HUES64 (cell line): ENCODE measurements at regions not wholly inside any gene's neighbourhood (a gene's known extent, or its start where the extent isn't known, plus 50 kb on each side); places are given as distances from the start of the nearest gene placed in this dataset.

Experiments
- H3K27ac ChIP-seq: 2 replicates; pipeline ENCODE4 v1.7.0; 2013; ENCODE audit warnings: low read depth, low read length, inconsistent platforms
- H3K27me3 ChIP-seq: 2 replicates; pipeline ENCODE4 v1.6.1; 2013; ENCODE audit warnings: mild to moderate bottlenecking, low read length; ENCODE audit not compliant: insufficient read depth
- H3K36me3 ChIP-seq: 2 replicates; pipeline ENCODE4 v1.6.1; 2013; ENCODE audit warnings: mild to moderate bottlenecking, low read length; ENCODE audit not compliant: insufficient read depth
- H3K4me1 ChIP-seq: 2 replicates; pipeline ENCODE4 v1.6.1; 2013; ENCODE audit warnings: mild to moderate bottlenecking, low read length, moderate library complexity; ENCODE audit not compliant: insufficient read depth
- H3K4me3 ChIP-seq: 2 replicates; pipeline ENCODE4 v1.5.1; 2013; ENCODE audit warnings: mild to moderate bottlenecking, low read length, moderate library complexity
- H3K9ac ChIP-seq: 2 replicates; pipeline ENCODE4 v1.6.1; 2013; ENCODE audit warnings: mild to moderate bottlenecking, low read depth, low read length
- H3K9me3 ChIP-seq: 2 replicates; pipeline ENCODE4 v1.6.1; 2013; ENCODE audit warnings: low read depth, low read length; ENCODE audit not compliant: insufficient read depth
- WGBS: fragments of 150-250, 120-280 bp; methylation state at CpG from one replicate; pipeline ENCODE4 v1.1.7; 2013; ENCODE audit warnings: missing lambda C conversion rate; 5-methylcytosine and 5-hydroxymethylcytosine counted together

GRCh38 chr9:79043916-79044315 lies 527.8 kb upstream of the TLE4 start:
- Histone ChIP-seq H3K36me3 (no peaks in the 10 kb centered on the region), H3K9ac (no peak overlapping the region), H3K4me3 (no peak overlapping the region), H3K4me1 (peaks cover 5% of the 10 kb centered on the region; the same call in 1 of the 2 replicates), H3K27me3 (no peaks in the 10 kb centered on the region), H3K27ac (no peak overlapping the region), H3K9me3 (no peaks in the 10 kb centered on the region)
- WGBS = 84% methylated on average over 7 of the region's 7 CpGs

GRCh38 chr9:79046401-79046800 lies 525.4 kb upstream of the TLE4 start:
- Histone ChIP-seq H3K27ac (no peak overlapping the region), H3K9ac (no peak overlapping the region), H3K4me1 (peaks cover 5% of the 10 kb centered on the region; the same call in 1 of the 2 replicates), H3K4me3 (no peak overlapping the region), H3K27me3 (no peaks in the 10 kb centered on the region), H3K9me3 (no peaks in the 10 kb centered on the region), H3K36me3 (no peaks in the 10 kb centered on the region)
- 100% methylated on average over 2 of the region's 2 CpGs for WGBS

- H3K27me3 ChIP-seq = no peaks in the 10 kb centered on the region
- H3K4me3 ChIP-seq = no peak overlapping the region
- H3K27ac ChIP-seq = no peak overlapping the region
- no peaks in the 10 kb centered on the region for H3K36me3 ChIP-seq
- H3K9me3 ChIP-seq = no peaks in the 10 kb centered on the region
- WGBS = 84% methylated on average over 5 of the region's 5 CpGs
- H3K4me1 ChIP-seq = no peaks in the 10 kb centered on the region
- H3K9ac ChIP-seq = no peak overlapping the region
Measured at GRCh38 chr9:79049371-79049770, 522.4 kb upstream of the TLE4 start.

- Histone ChIP-seq H3K4me3 (no peak overlapping the region), H3K9ac (no peak overlapping the region), H3K27ac (no peak overlapping the region), H3K9me3 (no peaks in the 10 kb centered on the region), H3K36me3 (no peaks in the 10 kb centered on the region), H3K27me3 (no peaks in the 10 kb centered on the region), H3K4me1 (no peaks in the 10 kb centered on the region)
- WGBS = 92% methylated on average over 2 of the region's 3 CpGs
Measured at GRCh38 chr9:79053598-79053997, 518.2 kb upstream of the TLE4 start.

- Histone ChIP-seq H3K27me3 (no peaks in the 10 kb centered on the region), H3K36me3 (no peaks in the 10 kb centered on the region), H3K4me3 (no peak overlapping the region), H3K9ac (no peak overlapping the region), H3K27ac (no peak overlapping the region), H3K9me3 (no peaks in the 10 kb centered on the region), H3K4me1 (no peaks in the 10 kb centered on the region)
- WGBS = 95% methylated on average over 5 of the region's 6 CpGs
Measured at GRCh38 chr9:79054500-79054899, 517.3 kb upstream of the TLE4 start.

- WGBS = 89% methylated on average over 5 of the region's 5 CpGs
Measured at GRCh38 chr9:79056041-79056440, 515.7 kb upstream of the TLE4 start.

GRCh38 chr9:79057576-79057975 lies 514.2 kb upstream of the TLE4 start:
- H3K4me1 ChIP-seq = no peaks in the 10 kb centered on the region
- no peak overlapping the region for H3K27ac ChIP-seq
- no peak overlapping the region for H3K4me3 ChIP-seq
- no peaks in the 10 kb centered on the region for H3K27me3 ChIP-seq
- no peaks in the 10 kb centered on the region for H3K9me3 ChIP-seq
- no peak overlapping the region for H3K9ac ChIP-seq
- H3K36me3 ChIP-seq = no peaks in the 10 kb centered on the region

More at GRCh38 chr9:79056041-79056440, 515.7 kb upstream of the TLE4 start:
- H3K9me3 ChIP-seq = no peaks in the 10 kb centered on the region
- H3K4me3 ChIP-seq = no peak overlapping the region
- H3K36me3 ChIP-seq = no peaks in the 10 kb centered on the region
- H3K27me3 ChIP-seq = no peaks in the 10 kb centered on the region
- no peak overlapping the region for H3K9ac ChIP-seq
- no peak overlapping the region for H3K27ac ChIP-seq
- no peaks in the 10 kb centered on the region for H3K4me1 ChIP-seq

GRCh38 chr9:79060766-79061165 lies 511.0 kb upstream of the TLE4 start:
- H3K27me3 ChIP-seq = no peaks in the 10 kb centered on the region
- 0% methylated on average over 1 of the region's 1 CpG for WGBS
- no peak overlapping the region for H3K27ac ChIP-seq
- H3K9ac ChIP-seq = no peak overlapping the region
- H3K36me3 ChIP-seq = no peaks in the 10 kb centered on the region
- H3K4me1 ChIP-seq = no peaks in the 10 kb centered on the region
- H3K9me3 ChIP-seq = no peaks in the 10 kb centered on the region
- H3K4me3 ChIP-seq = no peak overlapping the region

- Histone ChIP-seq H3K4me1 (no peaks in the 10 kb centered on the region), H3K4me3 (no peak overlapping the region), H3K27me3 (no peaks in the 10 kb centered on the region), H3K9ac (no peak overlapping the region), H3K27ac (no peak overlapping the region), H3K36me3 (no peaks in the 10 kb centered on the region), H3K9me3 (no peaks in the 10 kb centered on the region)
- WGBS = 95% methylated on average over 7 of the region's 7 CpGs
Measured at GRCh38 chr9:79061752-79062616, 509.8 kb upstream of the TLE4 start.

GRCh38 chr9:79073201-79073600 lies 498.6 kb upstream of the TLE4 start:
- Histone ChIP-seq H3K27ac (no peak overlapping the region), H3K9me3 (no peaks in the 10 kb centered on the region)
- 93% methylated on average over 2 of the region's 3 CpGs for WGBS

GRCh38 chr9:79080536-79080935 lies 491.2 kb upstream of the TLE4 start:
- no peak overlapping the region for H3K9ac ChIP-seq
- H3K27ac ChIP-seq = no peak overlapping the region
- no peaks in the 10 kb centered on the region for H3K36me3 ChIP-seq
- H3K9me3 ChIP-seq = no peaks in the 10 kb centered on the region
- no peaks in the 10 kb centered on the region for H3K27me3 ChIP-seq
- WGBS = 89% methylated on average over 2 of the region's 2 CpGs
- no peaks in the 10 kb centered on the region for H3K4me1 ChIP-seq
- H3K4me3 ChIP-seq = no peak overlapping the region

More at GRCh38 chr9:79073201-79073600, 498.6 kb upstream of the TLE4 start:
- no peak overlapping the region for H3K4me3 ChIP-seq
- no peaks in the 10 kb centered on the region for H3K27me3 ChIP-seq
- H3K36me3 ChIP-seq = no peaks in the 10 kb centered on the region
- H3K9ac ChIP-seq = no peak overlapping the region
- no peaks in the 10 kb centered on the region for H3K4me1 ChIP-seq
